GM21515 (cell line): ENCODE measurements at regions not wholly inside any gene's neighbourhood (a gene's known extent, or its start where the extent isn't known, plus 50 kb on each side); places are given as distances from the start of the nearest gene placed in this dataset.

Experiments used
- ATAC-seq: cut with Tn5 transposase; IDR thresholded peaks from one replicate; pipeline ENCODE4 v1.9.1; 2021; ENCODE audit not compliant: unreplicated experiment

DNA sequence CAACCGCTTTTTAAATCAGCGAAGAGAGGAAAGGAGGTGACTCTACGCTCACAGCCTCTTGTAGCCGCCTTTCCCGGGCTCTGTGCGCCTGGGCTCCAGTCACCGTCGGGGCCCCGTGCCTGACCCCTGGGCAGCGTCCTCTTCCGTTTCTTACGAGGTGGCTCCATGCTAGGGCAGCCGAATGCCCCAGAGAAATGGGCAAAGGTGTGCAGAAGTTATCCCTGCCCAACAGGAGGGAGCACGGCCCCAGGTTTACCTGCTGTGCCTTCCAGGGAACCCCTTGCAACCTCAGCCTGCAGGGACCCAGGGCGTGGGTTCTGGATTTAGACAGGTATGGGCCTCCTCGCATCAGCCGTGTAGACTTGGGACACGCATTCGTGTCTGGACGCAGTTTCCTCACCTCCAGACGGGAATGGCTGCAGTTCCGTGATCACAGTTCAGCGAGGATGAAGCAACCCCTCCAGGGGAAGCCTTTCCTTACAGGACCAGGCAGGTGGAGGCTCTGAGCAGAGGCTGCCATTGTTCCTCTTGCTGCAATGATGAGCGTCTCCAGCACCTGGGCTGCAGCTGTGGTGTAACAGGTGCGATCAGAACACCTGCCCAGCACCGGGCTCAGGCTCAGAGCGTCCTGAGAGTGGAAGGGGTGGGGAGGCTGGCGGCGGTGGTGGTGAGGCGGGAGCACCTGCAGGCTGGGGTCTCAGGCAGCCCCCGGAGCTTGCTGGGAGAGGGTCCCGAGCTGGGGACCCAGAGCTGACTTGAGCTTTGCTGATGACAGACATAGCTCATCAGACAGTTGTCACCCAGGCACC lies 81.3 kb upstream of the BHLHE23 start:
- no peak for ATAC-seq

DNA sequence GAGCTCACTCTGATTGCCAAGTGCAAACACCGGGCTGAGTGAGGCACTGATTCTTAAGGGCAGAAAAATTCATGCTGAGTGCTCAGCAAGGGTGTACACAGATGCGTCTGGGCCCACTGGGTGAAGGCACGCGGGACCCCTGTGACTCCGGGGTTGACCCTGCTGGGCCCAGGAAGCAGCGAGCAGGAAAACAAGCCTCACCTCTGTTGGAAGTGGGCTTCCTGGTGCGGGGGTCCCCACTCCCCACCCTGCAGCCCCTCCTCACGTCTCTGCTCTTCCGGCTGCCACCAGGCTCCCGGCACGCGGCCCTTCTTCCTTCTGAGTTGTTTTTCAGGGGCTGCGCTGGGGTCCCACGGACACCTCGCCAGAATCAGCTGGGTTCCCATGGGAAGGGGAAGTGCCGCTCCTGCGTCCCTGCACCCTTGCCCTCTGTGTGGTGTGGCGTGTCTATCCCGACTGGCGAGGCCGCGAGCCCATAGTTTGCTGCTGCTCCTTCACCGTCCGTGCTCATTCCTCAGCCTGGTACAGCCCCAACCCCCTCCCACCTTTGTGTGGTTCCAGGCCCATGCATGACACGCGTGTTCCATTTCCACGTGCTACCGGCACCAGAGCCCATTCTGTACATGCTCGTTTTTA lies 80.6 kb upstream of the BHLHE23 start:
- ATAC-seq, result no peak

DNA sequence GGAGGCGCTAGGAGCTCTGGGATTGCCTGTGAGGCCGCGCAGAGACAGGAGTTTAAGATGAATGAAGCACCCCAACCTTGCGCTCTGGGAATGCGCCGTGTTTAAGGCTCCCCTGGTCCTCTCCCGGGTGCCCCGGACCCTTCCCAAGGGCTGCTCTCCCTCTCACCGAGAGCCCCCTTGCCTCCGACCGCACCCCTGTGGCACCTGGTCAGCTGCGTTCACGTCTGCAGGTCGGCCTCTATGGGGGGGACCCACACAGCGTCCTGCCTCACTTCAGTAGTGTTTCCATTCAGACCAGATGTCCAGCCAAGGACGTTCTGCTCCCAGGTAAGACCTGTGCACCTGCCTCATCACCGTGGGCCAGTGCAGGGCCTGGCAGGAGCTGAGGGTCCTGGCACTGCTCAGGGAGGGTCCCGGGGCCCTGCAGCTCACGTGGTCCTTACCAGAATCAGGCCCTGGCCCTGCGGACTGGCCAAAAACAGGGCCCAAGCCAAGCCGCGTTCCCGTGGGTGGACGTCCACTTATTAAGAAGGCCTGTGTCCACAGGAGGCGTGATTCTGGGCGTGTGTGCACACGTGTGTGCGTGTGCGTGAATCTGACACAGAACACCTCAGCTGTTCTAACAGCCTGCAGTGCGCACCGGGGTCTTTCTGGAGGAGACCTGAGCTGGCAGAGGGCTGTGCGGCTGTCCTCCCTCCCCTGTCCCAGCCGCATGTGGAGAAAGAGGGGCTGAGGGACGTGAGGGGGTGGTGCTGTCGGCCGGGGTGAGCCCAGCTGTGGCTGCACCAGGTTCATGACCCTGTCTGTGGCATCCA lies 79.9 kb upstream of the BHLHE23 start:
- ATAC-seq, result no peak

DNA sequence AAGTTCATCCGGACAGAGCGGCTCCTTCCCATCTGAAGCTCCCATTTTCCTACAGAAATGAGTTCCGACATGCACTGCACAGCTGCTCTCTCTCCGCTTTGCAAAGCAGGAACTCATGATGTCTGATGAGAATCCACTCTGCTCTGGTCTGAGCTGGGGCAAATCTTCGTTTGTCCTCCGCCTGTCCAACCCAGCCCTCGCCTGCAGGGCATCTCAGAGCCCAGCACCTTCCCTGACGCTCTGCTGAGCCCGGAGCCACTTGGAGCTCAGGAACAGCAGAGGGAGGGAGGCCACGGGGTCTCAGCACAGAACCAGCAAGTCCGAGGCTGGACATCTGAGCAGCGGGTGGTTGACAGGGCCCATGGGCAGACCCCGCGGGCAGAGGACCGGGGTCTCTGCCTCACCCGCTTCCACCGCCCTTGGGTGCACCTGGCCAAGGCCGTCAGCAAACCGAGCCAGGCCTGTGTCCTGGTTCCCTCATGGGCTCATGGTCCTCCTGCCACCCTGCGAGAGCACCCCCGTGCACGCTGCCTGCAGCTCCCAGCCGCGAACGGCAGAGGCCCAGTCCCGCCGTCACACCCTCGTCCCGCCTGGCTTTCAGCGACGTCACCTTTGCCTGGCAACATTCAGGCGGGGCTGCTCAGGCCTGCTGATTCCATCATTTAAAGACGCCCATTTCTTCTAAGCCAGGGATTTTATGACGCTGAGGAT lies 78.5 kb upstream of the BHLHE23 start:
- no peak for ATAC-seq

DNA sequence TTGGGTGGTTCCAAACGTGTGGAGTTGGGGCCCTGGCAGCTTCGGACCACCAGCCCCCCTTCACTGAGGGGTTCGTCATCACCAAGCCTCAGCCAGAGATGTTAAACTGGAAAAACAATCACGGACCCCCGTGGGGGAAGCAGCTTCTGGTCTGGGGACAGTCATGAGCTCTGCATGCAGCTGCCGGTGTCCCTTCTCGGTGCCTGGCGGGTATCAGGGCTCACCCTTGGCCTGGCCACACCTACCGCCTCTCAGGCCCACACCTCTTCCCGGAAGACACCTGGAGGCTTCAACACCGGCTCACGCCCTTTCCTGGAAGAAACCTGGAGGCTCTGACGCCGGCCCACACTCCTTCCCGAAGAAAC lies 77.8 kb upstream of the BHLHE23 start:
- ATAC-seq, result no peak

DNA sequence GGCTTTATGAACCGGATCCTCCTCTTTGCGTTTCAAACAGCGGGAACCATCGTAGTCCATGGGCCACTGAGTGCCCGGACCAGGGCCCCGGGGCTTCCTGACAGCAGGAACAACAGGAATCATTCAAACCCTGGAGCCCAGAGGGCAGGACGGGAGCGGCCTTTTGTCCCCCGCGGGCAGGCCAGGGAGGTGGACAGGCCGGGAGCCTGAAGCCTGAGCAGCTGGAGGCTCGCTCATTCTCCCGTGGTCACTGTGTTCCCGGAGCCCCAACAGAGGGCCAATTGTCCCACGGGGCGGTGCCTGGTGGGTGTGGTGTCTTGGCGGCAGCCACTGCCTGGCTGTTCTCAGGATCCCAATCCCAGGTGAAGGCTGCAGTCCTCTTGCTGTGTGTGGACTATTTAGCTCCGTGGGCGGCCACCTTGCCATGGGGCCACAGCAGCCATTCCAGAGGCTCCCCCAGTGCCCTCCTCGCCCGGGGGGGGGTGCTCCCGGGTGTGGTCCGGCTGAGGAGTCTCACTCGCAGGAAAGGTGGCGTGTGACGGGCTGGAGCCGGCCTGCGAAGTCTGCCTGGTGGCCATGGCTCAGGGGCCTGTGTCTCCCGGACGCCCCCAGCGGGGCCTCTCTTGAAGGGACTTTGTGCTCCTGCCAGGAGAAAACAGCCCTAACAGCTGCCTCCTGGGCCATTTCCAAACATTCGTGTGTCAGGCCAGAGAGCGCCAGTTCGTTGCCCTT lies 77.2 kb upstream of the BHLHE23 start:
- ATAC-seq, result no peak

DNA sequence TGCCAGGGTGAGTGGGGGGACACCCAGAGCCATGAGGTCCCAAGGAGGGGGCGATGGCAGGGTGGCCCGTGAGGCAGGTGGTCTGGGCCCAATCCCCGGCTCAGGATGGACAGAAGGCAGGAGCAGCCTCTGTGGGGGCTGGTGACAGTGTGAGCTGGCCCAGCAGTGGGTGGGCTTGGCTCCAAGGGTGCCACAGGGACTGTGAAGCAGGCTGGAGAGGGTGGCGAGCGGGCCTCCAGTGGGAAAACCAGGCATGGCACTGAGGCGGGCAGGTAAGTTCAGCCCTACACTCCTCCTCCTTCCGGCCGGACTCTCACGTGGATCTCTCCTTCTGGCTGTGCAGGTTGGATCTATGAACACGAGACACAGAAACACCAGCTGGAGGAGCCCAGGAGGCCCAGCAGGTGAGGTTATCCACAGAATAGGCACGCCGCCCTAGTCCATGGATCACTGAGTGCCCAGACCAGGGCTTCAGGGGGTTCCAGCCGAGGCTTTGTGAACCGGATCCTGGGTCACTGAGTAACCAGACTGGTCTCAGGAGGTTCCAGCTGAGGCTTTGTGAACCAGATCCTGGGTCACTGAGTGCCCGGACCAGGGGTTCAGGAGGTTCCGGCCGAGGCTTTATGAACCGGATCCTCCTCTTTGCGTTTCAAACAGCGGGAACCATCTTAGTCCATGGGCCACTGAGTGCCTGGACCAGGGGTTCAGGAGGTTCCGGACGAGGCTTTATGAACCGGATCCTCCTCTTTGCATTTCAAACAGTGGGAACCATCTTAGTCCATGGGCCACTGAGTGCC lies 76.4 kb upstream of the BHLHE23 start:
- no peak for ATAC-seq

DNA sequence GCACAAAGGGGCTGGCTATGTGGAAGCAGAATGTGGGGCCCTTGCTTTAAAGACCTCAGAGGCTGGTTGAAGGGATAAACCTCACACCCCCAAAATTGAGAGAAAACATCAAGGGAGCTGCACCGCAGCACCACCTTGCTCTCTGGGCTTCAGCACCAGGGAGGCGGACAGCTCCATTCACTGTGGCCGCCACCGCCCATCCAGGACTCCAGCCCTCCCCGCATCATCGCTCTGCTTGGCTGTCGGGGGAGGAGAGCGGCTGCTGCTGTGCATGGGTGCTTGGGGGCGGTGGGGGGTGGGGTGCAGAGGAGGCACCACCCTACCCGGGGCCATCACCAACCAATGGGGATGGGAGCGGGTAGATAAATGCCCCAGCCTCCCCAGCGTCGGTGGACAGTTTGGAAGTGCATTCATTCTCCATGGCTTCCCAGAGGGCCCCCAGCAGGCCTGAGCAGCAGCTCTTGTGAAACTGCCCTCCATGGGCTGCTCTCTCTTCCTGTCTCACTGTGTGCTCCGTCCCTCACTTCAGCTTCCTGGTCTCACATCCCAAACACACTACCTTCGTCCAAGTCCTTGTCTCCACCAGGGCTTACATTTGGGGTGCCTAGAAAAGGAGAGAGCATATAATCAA lies 75.7 kb upstream of the BHLHE23 start:
- no peak for ATAC-seq

DNA sequence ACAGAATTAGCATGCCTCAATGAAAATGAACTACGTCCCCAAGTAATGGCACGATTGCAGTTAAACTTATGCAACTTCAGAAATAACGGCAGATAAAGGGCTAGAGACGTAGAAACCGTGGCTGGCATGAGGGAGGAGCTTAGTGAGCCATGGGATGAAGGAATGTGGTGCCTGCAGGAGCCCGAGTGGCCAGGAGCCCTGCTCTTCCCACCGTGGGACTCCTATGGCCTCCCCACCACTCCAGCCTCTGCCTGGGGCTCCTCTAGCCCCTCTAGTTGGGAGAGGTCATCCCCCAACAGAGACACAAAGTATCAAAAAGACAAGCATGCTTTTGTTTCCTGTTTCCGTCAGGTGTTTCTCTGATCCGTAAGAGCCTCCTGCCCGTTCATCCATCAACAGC lies 75.1 kb upstream of the BHLHE23 start:
- ATAC-seq, result no peak

DNA sequence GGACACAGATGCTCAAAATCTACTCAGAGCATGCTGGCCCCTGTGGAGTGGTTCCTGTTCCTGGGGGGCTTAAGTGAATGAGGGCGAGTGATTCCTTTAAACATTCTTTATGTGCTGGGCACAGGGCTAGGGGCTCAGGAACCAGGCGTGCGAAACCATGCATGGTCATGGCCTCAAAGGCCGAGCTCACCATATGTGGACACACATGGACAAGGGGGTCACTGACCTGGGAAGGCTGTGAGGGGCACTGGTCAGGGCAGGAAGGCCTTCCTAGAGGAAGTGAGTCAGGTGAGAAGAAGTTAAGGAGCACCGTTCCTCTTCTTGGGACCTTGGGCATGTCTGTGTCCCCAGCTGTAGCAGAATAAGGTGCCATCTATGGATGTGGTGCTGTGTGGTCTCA lies 74.6 kb upstream of the BHLHE23 start:
- ATAC-seq, result no peak

DNA sequence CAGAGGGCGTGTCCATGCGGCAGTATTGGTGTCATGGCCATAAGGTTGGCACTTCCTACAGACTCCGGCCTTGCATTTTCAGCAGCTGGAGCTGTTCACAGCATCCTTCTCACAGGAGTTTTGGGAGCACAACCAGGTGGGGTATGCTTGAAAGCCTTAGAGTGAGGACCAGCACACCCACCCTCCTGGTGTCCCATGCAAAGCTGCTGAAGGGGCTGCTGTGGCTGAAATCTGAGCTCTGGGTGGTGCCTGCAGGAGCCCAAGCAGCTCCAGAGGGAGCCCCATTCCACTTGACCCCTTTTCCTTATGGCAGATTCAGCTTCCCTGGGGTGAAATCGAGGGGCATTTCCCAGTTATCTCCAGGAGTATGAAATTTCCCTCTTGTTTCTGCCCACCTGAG lies 74.0 kb upstream of the BHLHE23 start:
- ATAC-seq, result no peak

DNA sequence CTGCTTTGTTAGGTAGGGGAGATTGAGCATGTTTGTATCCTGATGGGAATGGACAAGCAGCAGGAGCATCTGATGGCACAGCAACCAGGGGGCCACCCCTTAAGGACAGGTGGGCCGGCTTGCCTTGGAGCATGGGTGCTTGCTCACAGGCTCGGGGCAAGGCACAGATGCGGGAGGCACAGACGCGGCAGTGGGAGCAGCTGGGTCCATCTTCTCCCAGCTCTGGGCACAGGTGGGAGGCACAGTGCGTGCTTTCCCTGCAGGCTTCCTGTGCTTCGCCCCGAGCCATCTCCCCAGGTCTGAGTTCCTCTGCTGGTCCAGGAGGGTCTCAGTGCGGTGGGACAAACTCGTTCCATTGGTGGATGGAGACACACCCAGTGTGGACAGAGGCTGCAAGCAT lies 73.6 kb upstream of the BHLHE23 start:
- no peak for ATAC-seq

DNA sequence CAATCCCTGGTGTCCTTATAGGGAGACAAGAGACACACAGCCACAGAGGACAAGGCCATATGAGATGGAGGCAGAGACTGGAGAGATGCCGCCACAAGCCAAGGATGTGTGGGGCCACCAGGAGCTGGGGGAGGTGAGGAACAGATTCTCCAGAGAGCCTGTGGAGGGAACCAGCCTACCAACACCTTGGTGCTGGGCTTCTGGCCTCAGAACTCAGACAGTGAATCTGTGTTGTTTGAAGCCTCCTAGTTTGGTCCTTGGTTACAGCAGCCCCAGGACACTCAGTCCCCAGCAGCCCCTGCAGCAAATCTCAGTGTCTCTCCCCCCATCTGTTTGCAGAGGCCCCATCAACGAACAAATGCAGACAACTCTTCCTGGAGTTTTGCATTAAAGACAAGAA lies 73.2 kb upstream of the BHLHE23 start:
- no peak for ATAC-seq

DNA sequence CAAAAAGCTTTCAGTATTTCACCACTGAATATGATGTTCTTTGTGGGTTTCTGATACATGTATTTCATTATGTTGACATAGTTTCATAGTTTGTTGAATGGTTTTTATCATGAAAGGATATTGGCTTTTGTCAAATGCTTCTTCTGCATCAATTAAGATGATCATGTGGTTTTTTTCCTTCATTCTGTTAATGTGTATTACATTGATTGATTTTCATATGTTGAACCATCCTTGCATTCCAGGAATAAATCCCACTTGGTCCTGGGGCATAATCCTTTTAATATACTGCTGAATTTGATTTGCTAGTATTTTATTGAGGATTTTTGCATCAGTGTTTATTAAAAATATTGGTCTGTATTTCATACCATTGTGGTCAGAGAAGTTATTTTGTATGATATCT lies 70.9 kb upstream of the BHLHE23 start:
- ATAC-seq, result no peak

DNA sequence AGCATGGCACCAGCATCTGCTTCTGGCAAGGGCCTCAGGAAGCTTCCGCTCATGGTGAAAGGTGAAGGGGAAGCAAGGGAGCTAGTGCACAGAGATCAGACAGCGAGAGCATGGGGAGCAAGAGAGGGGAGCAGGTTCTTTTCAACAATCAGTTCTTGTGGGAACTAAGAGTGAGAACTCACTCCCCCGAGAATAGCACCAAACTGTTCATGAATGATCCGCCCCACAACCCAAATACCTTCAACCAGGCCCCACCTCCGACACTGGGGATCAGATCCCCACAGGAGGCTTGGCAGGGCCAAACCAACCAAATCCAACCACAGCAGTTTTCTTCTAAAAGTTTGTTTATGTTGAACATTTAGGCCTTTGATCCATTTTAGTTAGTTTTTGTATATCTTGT lies 69.7 kb upstream of the BHLHE23 start:
- ATAC-seq, result no peak

DNA sequence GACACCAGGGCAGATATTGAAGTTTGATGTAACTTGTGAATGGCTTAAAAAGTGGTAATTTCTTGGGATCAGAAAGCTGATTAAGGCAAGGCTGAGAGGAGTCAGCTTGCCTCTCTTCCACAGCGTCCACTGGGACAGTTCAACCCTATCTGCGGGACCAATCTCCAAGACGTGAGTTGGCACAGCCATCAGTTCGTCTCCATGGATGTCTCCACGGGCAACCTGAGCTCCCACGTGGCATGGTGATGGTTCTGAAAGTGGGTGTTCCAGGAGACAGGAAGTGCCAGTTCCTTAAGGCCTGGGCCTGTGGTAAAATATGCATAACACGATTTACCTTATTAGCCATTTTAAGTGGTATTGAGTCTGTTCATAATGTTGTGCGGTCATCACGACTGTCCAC lies 67.9 kb upstream of the BHLHE23 start:
- no peak for ATAC-seq

DNA sequence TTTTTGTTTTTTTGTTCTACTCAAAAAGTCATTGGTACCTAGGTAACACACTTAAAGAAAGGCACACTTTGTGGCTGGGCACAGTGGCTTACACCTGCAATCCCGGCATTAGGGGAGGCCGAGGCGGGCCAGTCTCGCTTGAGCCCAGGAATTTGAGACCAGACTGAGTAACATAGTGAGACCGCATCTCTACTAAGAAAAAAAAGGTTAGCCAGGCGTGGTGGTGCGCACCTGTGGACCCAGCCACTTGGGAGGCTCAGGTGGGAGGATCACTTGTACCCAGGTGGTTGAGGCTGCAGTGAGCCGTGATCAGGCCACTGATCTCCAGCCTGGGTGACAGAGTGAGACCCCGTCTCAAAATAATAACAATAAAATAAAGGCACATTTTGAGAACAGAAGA lies 67.4 kb upstream of the BHLHE23 start:
- no peak for ATAC-seq

DNA sequence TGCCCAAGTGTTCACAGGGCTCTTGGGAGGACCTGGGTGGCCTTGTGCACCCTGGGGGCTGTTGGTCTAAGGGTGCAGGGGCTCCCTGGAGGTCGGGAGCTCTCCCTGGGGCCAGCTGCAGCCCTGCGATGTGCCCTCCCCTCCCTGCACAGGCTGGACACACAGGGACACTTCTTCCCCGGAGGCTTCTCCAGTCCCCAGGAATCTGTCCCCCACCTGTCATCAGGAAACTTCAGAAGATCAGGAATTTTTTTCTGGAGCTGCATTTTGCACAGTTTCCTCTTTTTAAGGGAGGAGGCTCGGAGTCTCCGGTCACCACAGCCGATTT lies 66.9 kb upstream of the BHLHE23 start:
- ATAC-seq, result no peak

DNA sequence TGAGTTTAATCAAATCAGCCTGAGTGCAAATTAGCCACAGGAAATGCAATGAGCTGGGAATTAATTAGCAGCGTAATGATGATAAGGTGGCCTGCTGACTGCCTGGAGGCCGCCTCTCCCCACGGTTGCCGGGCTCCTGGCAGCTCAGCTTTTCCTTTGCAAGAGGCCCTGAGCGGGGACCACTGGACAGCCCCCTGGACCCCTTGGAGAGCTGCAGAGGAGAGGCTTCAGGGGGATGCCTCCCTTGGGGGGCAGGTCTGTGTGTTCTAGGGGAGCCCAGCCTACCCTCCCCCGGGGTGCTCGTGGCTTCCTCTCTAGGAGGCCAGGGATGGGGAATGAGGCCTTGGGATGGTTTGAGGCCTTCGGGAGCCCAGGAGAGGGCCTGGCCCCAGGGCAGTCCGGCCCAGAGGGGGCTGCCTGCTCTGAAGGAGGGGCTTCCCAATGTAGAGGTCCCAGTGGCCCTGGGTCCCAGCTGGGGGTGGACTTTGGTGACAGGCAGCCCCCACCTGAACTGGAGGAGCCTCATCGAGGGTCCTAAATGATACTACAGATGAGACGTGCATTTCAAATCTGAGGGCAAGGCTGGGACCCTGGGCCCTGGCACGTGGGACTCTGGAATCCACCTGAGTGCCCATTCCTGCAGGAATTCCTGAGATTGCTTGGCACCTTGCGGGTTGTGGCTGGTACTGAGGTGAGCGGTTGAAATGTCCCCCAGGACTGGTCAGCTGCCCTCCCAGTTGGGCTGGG lies 66.4 kb upstream of the BHLHE23 start:
- ATAC-seq, result no peak
